ENCODE measurements at regions not wholly inside any gene's neighbourhood (a gene's known extent, or its start where the extent isn't known, plus 50 kb on each side); places are given as distances from the start of the nearest gene placed in this dataset.
"Not testable (repeated sequence)": the region's sequence is repeated elsewhere in the genome, so short reads cannot be mapped to it uniquely, and the experiment has no call there.

- peak; percentile 59 for DNase-seq
Measured at GRCh38 chr13:24997367-24997967, 98.5 kb upstream of the PABPC3 start.

DNA sequence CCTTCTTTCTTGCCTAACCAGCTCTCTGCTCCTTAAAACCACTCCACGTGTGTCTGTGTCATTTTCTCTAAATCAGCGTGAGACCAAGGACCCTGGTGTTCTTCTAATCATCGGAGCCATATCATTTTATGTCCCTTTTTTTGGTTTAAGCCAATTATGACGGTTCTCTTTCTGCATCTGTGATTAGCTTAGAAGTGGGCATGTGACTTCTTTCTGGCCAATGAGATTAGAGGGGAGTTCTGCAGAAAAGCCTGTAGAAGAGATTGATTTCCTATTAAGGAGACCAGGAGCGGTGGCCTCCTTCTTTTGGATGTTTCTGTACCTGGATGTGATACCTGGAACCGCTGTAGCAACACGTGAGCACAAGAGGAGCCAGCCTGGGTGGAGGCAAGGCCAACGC, 97.5 kb upstream of the PABPC3 start:
- no peak for DNase-seq

DNA sequence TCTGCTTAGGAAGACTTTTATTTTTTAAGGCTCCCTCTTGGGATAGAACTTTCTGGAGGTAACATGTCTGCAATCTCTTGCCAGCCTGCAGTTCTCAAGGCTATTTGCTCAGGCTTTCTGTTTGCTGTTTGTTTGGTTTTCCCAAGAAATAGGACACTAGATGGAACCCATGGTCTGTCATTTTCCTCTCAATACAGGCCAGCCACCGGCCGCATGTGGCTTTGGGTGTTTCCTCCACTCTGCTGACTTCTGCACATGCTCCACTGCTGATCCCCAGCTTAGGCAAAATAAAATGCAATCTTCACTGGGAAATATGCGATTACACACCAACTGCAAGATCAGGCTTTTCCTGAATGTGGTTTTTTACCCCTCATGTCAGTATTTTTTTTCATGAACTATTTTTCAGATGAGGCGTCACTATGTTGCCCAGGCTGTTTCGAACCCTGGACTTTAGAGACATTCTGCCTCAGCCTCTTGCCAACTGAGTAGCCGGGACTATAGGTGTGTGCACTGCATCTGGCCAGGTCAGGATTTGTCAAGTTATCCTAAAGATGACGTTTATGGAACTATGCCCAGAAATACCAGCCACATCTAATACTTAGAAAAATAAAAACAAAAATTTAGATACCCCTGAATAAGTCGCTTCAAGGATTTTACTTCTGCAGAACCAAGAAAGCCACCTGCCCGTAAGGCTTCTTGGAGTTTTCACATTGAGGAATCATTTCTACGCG, 94.3 kb upstream of the PABPC3 start:
- no peak for DNase-seq

DNA sequence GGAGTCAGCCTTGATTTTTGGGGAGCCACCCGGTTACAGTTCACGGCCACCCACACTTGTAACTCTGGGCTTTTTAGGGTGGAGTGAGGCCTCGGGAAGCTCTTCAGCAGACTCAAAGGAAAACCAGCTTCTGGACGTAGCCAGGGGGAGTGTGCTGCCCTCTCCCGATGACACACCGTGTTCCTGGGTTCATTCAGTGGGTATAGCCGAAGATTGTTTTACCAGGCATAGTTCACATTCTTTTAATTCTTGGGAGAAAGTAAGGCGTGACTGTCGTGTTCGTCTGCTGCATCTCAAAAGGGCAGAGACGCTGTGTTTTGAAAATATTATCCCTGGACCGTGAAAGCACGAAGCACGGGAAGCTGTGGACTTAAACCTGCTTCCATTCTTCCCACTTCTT, 93.6 kb upstream of the PABPC3 start:
- DNase-seq, result not testable (repeated sequence)

- not testable (repeated sequence) for DNase-seq
Measured at GRCh38 chr13:25004489-25004888, 91.4 kb upstream of the PABPC3 start.

DNA sequence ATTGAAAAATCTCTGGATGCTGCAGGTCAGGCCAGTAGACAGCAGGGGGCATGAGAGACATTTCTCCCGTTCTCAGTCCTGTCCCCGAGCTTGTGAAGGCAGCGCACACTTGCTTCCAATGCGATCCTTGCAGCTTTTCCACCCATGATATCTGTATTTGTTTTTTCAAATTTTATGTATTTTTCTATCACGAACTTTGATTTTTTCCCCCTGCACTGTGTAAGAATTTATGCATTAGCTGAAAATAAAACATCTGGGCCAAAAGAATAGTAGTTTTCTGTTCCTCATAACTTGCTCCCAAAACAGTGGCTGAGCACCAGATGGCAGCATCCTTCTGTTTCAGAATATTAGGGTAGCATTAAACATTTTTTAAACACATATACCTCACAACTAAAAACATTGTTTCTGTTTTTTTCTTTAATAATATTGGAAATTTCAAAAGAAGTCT, 90.9 kb upstream of the PABPC3 start:
- peak; percentile 30 for DNase-seq

- not testable (repeated sequence) for DNase-seq
Measured at GRCh38 chr13:25007389-25007788, 88.5 kb upstream of the PABPC3 start.

- DNase-seq, result not testable (repeated sequence)
Measured at GRCh38 chr13:25014398-25014973, 81.5 kb upstream of the PABPC3 start.

DNA sequence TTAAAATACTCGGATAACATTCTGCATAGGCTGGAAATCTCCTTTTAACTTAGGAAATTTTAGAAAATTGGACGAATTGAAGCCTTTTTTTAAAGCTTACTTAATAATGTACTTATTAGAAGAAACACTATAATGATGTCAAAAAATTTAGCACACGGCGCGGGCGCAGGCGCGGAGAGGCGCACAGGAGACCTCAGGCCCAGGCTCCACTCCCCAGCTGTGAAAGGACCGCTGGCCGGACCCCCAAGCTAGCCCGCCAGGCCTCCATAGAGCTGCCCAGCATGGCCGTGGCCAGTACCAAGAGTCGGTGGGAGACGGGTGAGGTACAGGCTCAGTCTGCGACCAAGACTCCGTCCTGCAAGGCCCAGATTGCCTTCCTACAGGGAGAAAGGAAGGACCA, 78.8 kb upstream of the PABPC3 start:
- not testable (repeated sequence) for DNase-seq

GRCh38 chr13:25017808-25018728, 77.9 kb upstream of the PABPC3 start:
- not testable (repeated sequence) for DNase-seq

DNA sequence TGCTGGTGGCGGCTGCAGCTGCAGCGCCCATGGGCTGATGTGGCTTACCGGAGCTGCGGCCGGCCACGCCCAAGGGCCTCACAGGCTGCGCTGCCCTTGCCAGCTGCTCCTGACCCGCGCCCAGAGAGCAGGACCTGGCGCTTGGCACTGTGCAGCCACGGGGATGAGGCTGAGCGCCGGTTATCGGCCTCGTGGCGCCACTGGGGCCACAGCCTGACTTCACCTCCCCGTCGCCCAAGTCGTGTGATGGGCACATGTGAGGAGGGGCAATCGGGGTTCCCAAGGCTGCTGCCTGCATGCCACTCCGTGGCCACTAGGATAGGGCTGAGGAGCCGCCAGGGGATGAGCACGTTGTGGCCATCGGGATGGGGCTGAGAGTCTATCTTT, 77.2 kb upstream of the PABPC3 start:
- DNase-seq, result no peak

- DNase-seq, result not testable (repeated sequence)
Measured at GRCh38 chr13:25019741-25020140, 76.2 kb upstream of the PABPC3 start.

GRCh38 chr13:25024175-25024574, 71.8 kb upstream of the PABPC3 start:
- DNase-seq, result no peak

DNA sequence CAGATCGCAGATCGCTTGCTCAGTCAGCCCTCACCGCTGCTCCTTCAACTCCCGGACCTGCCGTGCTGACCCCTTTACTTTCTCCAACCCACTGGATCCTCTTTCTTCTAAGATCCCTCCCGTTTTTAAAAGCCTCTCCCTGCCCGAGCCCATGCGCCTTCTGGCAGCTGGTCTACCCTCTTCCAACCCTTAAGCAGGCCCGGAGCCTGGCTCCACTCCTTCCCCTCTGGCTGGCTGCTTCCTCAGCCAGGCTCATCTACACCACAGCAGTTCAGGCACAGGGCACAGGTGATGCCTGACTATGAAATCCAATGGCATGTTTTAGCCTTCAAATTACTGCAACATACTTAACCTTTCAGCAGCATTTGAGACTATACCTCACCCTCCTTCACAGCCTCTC, 63.8 kb upstream of the PABPC3 start:
- DNase-seq, result no peak

GRCh38 chr13:25034173-25034572, 61.8 kb upstream of the PABPC3 start:
- DNase-seq, result no peak

DNA sequence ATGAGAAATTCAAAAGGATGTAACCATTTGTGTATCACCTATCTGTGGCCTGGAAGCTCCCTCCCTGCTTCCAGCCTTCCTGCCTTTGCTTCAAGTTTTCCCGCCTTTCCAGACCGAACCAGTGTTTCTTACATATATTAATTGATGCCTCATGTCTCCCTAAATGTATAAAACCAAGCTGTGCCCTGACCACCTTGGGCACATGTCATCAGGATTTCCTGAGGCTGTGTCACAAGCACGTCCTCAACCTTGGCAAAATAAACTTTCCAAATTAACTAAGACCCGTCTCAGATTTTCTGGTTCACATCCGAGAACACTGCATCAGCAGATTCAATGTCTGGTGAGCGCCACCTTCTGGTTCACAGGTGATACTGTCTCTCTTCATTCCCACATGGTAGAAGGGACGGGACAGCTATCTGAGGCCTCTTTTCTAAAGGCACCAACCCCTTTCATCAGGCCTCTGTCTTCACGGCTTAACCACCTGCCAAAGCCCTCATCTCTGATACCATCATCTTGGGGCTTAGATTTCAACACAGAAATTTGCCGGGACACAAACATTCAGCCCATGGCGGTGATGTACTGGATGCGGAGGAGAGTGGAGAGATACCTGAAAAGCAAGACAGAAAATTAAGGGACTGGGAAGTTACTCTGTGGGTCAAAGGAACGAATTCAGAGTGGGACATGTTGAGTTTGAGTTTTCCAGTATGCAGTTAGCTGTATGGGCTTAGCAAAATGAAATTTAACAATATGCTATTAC, 58.7 kb upstream of the PABPC3 start:
- DNase-seq, result peak; percentile 78

- no peak for DNase-seq
Measured at GRCh38 chr13:25042151-25042865, 53.6 kb upstream of the PABPC3 start.

GRCh38 chr13:25044071-25044470, 51.9 kb upstream of the PABPC3 start:
- no peak for DNase-seq
